GM13977 (cell line): ENCODE measurements at regions not wholly inside any gene's neighbourhood (a gene's known extent, or its start where the extent isn't known, plus 50 kb on each side); places are given as distances from the start of the nearest gene placed in this dataset.

Experiments
- DNase-seq: peaks from one replicate; pipeline ENCODE4 v3.0.0; 2012; ENCODE audit warnings: low spot score
- in situ Hi-C: fragments of 300-500 bp; cut with MboI; formaldehyde crosslinking; loops from one replicate; pipeline ENCODE4 v1.12.0; 2022; ENCODE audit warnings: low sequenced_read_pairs, low pct_unique_long_range_greater_than_20kb, mixed read lengths, inconsistent platforms; ENCODE audit not compliant: unreplicated experiment
- TF ChIP-seq, protein P1 (sequence below): IDR thresholded peaks from 2 replicates; pipeline ENCODE4 v1.5.1; 2012; ENCODE audit warnings: mild to moderate bottlenecking, control low read depth; ENCODE audit not compliant: insufficient read depth; ENCODE audit errors: extremely low read depth, missing control alignments

DNA sequence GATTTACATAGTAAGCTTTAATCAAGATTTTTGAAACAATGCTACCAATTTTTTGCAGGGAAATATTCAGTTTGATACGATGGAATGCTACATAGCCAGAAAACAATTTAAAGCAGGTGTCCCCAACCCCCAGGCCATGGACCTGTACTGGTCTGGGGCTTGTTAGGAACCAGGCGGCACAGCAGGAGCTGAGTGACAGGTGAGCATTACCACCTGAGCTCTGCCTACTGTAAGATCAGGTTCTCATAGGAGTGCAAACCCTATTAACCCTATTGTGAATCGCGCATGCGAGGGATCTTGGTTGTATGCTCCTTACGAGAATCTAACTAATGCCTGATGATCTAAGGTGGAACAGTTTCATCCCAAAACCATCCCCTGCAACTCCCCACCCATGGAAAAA is 322.6 kb upstream of the NECTIN3 start:
- TF ChIP-seq, protein P1, sequence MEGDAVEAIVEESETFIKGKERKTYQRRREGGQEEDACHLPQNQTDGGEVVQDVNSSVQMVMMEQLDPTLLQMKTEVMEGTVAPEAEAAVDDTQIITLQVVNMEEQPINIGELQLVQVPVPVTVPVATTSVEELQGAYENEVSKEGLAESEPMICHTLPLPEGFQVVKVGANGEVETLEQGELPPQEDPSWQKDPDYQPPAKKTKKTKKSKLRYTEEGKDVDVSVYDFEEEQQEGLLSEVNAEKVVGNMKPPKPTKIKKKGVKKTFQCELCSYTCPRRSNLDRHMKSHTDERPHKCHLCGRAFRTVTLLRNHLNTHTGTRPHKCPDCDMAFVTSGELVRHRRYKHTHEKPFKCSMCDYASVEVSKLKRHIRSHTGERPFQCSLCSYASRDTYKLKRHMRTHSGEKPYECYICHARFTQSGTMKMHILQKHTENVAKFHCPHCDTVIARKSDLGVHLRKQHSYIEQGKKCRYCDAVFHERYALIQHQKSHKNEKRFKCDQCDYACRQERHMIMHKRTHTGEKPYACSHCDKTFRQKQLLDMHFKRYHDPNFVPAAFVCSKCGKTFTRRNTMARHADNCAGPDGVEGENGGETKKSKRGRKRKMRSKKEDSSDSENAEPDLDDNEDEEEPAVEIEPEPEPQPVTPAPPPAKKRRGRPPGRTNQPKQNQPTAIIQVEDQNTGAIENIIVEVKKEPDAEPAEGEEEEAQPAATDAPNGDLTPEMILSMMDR, result no peak
- no peak for DNase-seq
- in situ Hi-C loops, result no loop called here

DNA sequence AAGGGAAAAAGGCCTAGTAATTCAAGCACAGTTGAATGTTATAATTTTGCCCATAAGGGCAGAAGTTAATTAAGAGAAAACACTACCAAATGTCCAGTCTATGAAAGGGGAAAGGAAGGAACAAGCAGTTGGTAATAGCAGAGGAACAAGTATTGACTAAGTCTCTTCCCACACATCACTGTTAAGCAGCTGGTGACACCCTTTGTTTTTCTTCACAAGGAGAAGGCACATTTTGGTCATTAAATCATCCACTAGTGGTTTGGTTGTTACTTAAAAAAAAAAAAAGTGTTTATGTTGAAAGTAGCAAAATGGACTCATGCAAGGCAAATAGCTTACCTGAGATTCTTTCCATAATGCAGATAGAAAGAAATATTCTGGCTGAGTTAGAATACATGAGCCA is 321.4 kb upstream of the NECTIN3 start:
- in situ Hi-C loops, result no loop called here
- TF ChIP-seq, protein P1, result no peak

DNA sequence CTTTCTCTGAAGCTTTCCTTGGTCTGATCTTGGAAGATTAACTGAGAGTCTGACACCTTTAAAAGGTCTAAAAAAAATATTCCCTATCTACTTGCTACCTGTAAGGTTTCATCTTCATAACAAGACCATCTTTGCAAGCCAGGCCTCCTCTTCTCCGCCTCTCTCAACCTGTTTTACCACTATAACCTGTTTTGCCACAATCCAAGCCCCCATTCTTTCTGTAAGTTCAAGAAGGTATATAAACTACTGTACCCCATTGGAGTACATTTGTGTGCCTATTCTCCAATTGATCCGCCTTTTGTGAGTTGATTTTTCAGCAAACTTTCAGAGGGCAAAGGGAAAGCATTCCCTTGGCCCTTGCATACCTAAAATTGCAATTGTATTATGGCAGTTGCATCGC is 319.3 kb upstream of the NECTIN3 start:
- TF ChIP-seq, protein P1, result no peak
- no peak for DNase-seq
- in situ Hi-C loops, result no loop called here

More for the DNA sequence above, 321.4 kb upstream of the NECTIN3 start:
- no peak for DNase-seq

DNA sequence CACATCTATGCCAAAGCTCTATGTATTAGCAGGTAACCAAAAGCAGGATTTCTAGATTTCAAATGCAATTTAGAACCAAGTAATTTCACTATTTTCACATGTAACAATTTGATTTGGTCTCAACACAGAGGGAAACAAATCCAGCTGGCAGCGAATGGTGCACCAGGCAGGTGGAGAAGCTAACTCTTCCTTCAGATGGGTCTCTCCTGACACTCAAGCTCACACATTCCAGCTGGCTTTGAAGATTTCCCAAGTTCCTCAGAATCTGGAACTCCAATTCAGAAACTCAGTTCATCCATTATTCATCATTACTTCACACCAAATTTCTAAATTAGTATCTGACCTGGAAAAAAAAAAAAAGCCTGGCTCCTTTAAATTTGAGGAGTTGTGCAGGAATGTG is 318.1 kb upstream of the NECTIN3 start:
- TF ChIP-seq, protein P1, result no peak
- DNase-seq, result no peak
- in situ Hi-C loops, result no loop called here

DNA sequence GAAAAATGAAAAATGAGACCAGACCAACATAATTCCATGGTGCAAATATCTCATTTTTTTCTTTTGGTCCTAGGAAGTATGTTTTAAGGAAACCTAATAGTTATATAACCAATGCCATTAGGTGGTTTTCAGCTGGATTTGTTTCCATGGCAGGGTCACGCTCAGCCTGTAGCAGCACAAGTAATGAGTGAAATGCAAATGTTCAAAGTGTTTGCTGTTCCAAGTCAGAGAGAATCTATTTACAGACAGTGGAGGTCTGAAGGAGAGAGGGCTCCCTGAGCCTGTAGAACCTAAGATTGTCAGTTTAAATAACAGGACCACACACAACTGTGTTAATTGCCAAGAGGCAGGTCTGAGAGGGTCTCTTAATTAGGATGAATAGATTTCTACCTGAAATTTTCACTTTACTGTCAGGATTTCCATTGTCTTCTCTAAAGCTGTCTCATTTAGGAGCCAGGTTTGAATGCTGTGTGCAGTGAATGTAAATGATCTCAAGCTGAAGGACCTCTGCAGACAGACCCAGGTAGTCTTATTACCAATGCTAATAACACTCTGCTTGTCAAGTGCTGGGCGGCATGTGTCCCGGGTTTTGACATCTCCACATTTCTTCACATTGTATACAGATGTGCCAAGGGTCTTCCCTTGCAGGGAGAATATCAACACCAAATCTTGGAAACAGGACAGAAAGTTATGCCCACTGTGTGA is 317.3 kb upstream of the NECTIN3 start:
- DNase-seq, result no peak
- TF ChIP-seq, protein P1, result no peak
- in situ Hi-C loops, result no loop called here

DNA sequence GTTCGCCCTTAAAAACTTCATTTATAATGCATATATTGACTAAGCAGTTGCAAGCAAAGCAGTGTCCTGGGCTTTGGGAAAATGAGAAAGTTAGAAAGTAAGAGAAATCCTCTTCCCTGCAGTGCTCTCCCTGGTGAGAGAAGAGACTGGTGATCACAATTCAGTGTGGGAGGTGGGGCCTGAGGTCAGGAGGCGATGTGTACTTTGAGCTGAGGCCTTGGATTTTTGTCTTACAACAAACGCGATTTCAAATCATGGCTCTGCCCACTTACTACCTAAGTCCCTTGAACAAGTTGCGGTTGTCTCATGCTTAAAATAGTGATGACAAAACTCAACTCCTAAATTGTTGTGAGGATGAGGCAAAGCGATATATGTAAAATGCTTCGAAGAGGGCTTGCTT is 316.3 kb upstream of the NECTIN3 start:
- DNase-seq, result no peak
- in situ Hi-C loops, result no loop called here
- TF ChIP-seq, protein P1, result no peak

DNA sequence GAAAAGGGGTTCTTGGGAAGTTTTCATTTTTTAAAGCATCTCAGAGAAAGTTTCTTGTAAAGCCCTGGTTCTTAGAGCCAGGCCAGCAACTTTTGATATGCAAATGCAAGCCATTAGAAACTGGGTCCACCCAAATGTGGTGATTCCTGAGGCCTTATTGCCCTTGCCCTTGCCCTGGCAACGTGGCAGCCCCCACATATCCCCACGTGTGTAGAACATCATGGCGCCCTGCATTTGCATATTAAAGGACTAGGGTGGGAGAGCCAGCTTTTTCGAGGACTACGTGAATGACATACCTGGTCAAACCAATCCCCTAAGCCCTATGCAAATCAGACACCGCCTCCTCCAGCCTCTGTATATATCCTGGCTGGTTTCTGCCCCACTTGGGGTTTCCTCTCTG is 314.9 kb upstream of the NECTIN3 start:
- no peak for DNase-seq
- in situ Hi-C loops, result no loop called here
- TF ChIP-seq, protein P1, result no peak
